ENCODE measurements at regions not wholly inside any gene's neighbourhood (a gene's known extent, or its start where the extent isn't known, plus 50 kb on each side); places are given as distances from the start of the nearest gene placed in this dataset.
A peak's percentile ranks its signal among the peaks of the same experiment; 100 is the strongest.

- peak; percentile 77 for DNase-seq
These were observed 518.1 kb upstream of the JARID2 start for GRCh38 chr6:14727494-14728395.

- no peak for DNase-seq
These were observed 517.4 kb upstream of the JARID2 start for GRCh38 chr6:14728396-14729024.

GRCh38 chr6:14729129-14729871, 516.6 kb upstream of the JARID2 start:
- DNase-seq, result no peak

- no peak for DNase-seq
These were observed 515.2 kb upstream of the JARID2 start for GRCh38 chr6:14730654-14731053.

- no peak for DNase-seq
These were observed 514.3 kb upstream of the JARID2 start for GRCh38 chr6:14731611-14732010.

GRCh38 chr6:14732226-14732843, 513.5 kb upstream of the JARID2 start:
- no peak for DNase-seq

GRCh38 chr6:14732844-14733757, 512.8 kb upstream of the JARID2 start:
- no peak for DNase-seq

GRCh38 chr6:14734052-14734415, 511.8 kb upstream of the JARID2 start:
- DNase-seq, result no peak

- DNase-seq, result peak; percentile 75
These were observed 511.2 kb upstream of the JARID2 start for GRCh38 chr6:14734416-14735340.

- no peak for DNase-seq
These were observed 509.8 kb upstream of the JARID2 start for GRCh38 chr6:14735956-14736486.

GRCh38 chr6:14736554-14736953, 509.3 kb upstream of the JARID2 start:
- no peak for DNase-seq

GRCh38 chr6:14738497-14738896, 507.4 kb upstream of the JARID2 start:
- DNase-seq, result no peak

- DNase-seq, result peak; percentile 55
These were observed 506.9 kb upstream of the JARID2 start for GRCh38 chr6:14738933-14739332.

GRCh38 chr6:14739827-14740226, 506.0 kb upstream of the JARID2 start:
- no peak for DNase-seq

- no peak for DNase-seq
These were observed 503.7 kb upstream of the JARID2 start for GRCh38 chr6:14742171-14742570.

- DNase-seq, result no peak
These were observed 503.2 kb upstream of the JARID2 start for GRCh38 chr6:14742680-14743079.

- DNase-seq, result no peak
These were observed 502.8 kb upstream of the JARID2 start for GRCh38 chr6:14743144-14743473.

- peak; percentile 45 for DNase-seq
These were observed 502.2 kb upstream of the JARID2 start for GRCh38 chr6:14743474-14744211.

- no peak for DNase-seq
These were observed 501.7 kb upstream of the JARID2 start for GRCh38 chr6:14744212-14744556.

- DNase-seq, result no peak
These were observed 499.6 kb upstream of the JARID2 start for GRCh38 chr6:14746139-14746837.
